Prostate gland (tissue), 2 donors: ENCODE measurements at regions not wholly inside any gene's neighbourhood (a gene's known extent, or its start where the extent isn't known, plus 50 kb on each side); places are given as distances from the start of the nearest gene placed in this dataset.

Experiments
- POLR2A ChIP-seq: fragments of 450-650 bp; IDR thresholded peaks from one replicate; pipeline ENCODE4 v1.6.1; 2016; ENCODE audit warnings: antibody characterized with exemption, mild to moderate bottlenecking
- POLR2AphosphoS5 ChIP-seq: sonication (generic); formaldehyde crosslinking; IDR thresholded peaks from one replicate; pipeline ENCODE4 v1.6.1; 2017; ENCODE audit warnings: antibody characterized with exemption
- TF ChIP-seq, protein P1 (sequence below), 4 experiments: fragments of 200-600 bp in 2 of 4; fragments of 450-650 bp in 2 of 4; sonication (generic) in 2 of 4; IDR thresholded peaks; 1 replicate in 3 of 4; 2 replicates in 1 of 4; pipeline ENCODE4 v1.5.1; 2016 to 2019; ENCODE audit warnings: antibody characterized with exemption in 4 of 4, mild to moderate bottlenecking in 2 of 4, moderate library complexity in 2 of 4

DNA sequence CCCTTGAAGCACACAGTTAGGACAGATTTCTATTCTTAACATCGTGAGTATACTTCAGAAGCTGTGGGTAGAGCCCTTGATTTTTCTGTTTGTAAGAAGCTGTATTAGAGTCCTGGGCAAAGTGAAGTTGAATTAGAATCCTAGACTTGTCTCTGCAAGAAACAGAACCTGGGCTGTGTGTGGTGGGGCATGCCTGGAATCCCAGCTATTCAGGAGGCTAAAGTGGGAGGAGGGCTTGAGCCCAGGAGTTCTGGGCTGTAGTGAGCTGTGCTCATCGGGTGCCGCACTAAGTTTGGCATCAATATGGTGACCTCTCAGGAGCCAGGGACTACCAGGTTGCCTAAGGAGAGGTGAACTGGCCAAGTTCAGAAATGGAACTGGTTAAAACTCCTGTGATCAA lies 183.4 kb downstream of the GNAI1 start:
- TF ChIP-seq, protein P1, sequence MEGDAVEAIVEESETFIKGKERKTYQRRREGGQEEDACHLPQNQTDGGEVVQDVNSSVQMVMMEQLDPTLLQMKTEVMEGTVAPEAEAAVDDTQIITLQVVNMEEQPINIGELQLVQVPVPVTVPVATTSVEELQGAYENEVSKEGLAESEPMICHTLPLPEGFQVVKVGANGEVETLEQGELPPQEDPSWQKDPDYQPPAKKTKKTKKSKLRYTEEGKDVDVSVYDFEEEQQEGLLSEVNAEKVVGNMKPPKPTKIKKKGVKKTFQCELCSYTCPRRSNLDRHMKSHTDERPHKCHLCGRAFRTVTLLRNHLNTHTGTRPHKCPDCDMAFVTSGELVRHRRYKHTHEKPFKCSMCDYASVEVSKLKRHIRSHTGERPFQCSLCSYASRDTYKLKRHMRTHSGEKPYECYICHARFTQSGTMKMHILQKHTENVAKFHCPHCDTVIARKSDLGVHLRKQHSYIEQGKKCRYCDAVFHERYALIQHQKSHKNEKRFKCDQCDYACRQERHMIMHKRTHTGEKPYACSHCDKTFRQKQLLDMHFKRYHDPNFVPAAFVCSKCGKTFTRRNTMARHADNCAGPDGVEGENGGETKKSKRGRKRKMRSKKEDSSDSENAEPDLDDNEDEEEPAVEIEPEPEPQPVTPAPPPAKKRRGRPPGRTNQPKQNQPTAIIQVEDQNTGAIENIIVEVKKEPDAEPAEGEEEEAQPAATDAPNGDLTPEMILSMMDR (IDR thresholded peaks at IDR 0.05), result no peak
- no peak for TF ChIP-seq POLR2A
- no peak for TF ChIP-seq POLR2AphosphoS5
